GM19467 (cell line): ENCODE measurements at regions not wholly inside any gene's neighbourhood (a gene's known extent, or its start where the extent isn't known, plus 50 kb on each side); places are given as distances from the start of the nearest gene placed in this dataset.
"Not testable (repeated sequence)": the region's sequence is repeated elsewhere in the genome, so short reads cannot be mapped to it uniquely, and the experiment has no call there.

ENCODE experiments used
- ATAC-seq: cut with Tn5 transposase; IDR thresholded peaks from one replicate; pipeline ENCODE4 v1.9.1; 2021; ENCODE audit warnings: mild to moderate bottlenecking, moderate library complexity; ENCODE audit not compliant: unreplicated experiment

DNA sequence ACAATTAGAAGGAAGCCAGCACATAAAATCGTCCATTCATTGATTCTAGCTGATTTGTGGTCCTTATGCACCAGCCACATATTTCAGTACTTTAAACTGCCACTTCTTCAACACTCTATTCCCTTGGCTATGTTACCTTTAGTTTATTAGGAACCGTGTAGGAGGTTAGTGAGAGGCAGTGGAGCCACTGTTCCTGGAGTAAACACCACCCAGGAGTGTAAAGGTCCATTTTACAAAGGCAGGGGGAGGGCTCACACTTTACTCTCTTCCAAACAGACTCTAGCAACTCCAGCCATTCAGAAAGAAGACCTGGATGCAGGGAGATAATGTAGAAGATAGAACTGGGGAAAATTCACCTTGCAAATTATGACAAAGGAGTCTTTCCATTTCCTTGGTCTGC is 170.2 kb upstream of the RPS23 start:
- no peak for ATAC-seq

DNA sequence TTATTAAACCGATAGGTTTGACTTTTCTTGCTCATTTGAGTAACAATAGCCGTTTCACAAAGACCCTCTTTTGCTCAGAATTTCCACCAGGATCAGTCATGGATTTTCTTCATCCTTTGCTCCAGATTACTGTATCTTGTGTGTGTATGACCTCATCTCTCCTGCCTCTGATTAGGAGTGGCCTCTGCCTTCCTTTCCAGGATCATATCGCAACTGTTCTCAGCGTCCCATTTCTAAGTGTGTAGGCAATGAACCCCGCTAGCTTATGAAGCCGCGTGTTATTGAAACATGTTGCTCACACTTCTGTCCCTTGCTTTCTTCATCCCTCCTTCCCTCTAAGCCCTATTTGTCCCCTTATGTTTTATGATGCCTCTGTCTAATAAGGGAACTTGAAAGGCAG is 169.8 kb upstream of the RPS23 start:
- ATAC-seq = no peak

DNA sequence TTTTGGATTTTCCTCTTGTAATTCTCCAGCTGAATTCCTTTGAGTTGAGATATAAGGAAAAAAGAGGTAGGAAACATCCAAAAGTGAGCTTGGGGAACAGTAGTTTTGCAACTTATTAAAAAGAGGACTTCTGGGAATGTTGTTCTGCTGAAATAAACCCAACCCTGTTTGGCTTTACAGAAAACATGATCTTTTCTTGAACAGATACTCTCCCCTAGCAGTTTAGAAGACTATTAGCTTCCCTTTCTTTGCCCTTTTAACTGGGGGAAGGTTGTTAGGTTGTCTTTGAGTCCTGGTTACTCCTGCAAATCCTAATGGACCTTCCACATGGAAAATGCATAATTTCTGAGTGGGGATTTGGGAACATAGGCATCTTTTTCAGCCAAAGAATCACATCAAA is 168.7 kb upstream of the RPS23 start:
- ATAC-seq = no peak

DNA sequence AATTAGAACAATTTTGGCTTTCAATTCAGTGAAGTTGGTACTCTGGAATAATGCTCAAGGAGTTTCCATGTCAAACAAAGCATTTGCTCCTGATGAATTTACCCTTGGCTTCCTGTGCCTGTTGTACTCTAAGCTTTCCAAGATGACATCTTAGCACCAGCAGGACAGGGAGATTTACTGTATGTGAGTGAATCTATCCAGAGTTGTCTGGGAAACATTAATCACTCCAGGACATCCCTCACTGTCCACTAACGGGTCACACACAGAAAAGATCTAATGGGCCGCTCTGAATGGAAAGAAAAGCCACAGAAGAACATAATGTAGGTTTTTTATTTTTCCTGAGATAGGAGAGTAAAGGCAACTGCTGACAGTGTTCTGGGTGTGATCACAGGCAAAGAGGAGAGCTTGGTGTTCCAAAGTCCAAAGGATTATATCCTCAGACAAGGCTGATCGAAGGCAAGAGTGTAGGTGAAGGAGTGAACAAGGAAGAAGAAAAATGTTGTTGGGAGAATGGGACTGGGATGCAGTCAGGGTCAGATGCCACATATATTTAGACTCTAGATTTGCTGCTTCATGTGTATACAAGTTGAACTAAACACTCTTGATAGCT is 167.7 kb upstream of the RPS23 start:
- ATAC-seq = no peak

DNA sequence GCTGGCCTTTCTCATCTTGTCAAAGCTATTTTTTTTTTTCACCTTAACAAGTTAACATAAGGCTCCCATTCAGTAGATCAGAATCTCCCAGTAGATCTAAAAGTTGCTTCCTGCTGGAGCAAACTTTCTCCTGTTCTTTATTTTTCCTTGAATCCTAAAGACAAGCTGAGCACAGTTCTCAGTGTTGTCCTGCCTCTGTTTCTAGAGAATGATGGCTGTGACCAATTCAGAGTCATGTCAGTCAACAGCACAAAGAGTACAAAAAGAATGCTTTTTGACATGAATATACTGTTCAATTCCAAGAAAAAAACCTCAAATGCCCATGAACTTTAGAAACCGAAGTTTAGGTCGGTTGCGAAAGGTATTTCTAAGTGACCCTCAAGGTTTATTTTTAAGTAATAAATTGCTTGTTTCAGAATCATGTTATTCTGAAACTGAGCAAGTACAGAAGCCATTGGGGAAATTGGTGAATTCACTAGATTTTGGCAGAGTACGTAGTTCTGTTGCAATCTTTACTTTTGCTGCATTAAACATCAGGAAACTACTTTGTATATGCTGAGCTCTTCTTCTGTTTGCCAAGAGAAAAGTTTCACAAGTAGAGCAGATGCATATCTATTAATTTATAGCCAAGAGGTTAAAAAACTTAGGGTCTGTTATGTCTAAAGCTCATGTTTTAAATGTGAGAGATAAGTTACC is 161.7 kb upstream of the RPS23 start:
- no peak for ATAC-seq

DNA sequence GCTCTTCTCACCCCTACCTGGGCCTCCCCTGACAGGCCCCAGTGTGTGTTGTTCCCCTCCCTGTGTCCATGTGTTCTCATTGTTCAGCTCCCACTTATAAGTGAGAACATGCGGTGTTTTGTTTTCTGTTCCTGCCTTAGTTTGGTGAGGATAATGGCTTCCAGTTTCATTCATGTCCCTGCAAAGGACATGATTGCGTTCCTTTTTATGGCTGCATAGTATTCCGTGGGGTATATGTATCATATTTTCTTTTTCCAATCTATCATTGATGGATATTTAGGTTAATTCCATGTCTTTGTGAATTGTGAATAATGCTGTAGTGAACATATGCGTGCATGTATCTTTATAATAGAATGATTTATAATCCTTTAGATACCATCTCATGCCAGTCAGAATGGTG is 159.4 kb upstream of the RPS23 start:
- not testable (repeated sequence) for ATAC-seq

DNA sequence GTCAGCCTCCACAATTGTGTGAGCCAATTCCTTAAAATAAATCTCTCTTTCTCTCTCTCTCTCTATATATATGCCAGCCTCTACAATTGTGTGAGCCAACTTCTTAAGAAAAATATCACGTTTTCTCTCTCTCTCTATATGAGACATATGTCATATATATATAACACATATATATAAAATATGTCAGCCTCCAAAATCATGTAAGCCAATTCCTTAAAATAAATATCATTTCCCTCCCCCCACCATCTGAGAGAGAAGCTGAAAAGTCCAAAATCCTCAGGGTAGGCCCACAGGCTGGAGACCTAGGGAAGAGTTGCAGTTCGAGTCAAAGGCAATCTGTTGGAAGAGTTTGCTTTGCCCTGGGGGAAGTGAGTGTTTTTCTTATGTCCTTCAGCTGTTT is 158.1 kb upstream of the RPS23 start:
- no peak for ATAC-seq

DNA sequence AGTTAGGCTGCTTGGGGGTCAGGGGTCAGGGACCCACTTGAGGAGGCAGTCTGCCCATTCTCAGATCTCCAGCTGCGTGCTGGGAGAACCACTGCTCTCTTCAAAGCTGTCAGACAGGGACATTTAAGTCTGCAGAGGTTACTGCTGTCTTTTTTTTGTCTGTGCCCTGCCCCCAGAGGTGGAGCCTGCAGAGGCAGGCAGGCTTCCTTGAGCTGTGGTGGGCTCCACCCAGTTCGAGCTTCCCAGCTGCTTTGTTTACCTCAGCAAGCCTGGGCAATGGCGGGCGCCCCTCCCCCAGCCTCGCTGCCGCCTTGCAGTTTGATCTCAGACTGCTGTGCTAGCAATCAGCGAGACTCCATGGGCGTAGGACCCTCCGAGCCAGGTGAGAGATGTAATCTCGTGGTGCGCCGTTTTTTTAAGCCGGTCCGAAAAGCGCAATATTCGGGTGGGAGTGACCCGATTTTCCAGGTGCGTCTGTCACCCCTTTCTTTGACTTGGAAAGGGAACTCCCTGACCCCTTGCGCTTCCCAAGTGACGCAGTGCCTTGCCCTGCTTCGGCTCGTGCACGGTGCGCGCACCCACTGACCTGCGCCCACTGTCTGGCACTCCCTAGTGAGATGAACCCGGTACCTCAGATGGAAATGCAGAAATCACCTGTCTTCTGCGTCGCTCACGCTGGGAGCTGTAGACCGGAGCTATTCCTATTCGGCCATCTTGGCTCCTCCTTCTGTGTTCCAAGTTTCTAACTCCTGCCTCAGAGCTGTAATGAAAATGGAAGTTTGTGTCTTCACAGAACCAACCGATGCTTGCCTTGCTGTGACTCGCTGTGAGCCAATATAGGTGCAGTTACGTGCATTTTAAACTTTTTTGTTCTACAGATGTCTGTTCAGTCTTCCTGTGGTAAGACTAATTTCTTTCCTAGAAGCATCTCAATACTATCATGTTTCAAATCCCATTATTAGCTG is 156.8 kb upstream of the RPS23 start:
- ATAC-seq = not testable (repeated sequence)

DNA sequence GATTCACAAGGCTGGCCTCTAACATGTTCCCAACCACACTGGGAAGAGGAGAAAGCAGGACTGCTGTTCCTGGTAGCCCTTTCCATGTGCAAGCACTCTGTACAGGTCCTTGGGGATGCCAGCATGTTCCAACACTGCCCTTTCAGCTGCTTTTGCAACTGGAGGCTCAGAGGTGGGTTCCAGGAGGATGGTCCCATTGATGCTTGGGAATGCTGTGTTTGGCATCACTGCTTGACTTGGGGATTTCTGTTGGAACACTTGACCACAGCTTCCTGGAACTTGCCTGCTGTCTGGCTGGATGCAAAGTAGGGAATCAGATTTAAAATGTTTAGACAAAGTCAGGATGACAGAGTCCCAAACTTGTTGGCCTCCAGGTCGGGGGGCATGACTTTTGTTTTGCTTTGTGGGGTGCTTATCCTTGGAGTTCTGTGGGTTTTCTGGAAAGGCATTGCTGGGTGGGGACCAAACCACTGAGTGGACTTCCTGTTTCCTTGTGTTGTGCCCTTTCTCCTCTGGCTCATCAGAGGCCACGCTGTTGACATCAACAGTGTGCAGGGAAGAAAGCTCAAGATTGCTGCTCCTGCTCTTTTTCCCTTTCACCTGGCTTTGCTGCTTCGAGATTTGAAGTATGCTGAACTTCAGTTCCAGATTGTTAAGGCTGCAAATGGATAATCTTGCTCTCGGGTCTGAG is 148.5 kb upstream of the RPS23 start:
- no peak for ATAC-seq

DNA sequence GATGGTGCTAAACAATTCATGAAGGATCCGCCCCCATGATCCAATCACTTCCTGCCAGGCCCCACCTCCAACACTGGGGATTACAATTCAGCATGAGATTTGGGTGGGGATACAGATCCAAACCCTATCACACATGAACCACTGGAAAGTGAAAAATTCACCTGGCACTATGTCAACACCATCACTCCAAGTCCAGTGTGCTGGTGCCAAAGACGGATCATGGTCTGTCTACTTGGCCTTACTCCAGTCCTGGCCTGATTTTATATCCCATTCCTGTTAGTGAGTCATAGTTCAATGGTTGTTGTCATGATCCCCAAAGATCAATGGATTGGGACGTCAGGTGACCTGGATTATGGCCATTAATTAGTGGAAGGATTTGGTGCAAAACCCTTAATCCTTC is 147.4 kb upstream of the RPS23 start:
- no peak for ATAC-seq

DNA sequence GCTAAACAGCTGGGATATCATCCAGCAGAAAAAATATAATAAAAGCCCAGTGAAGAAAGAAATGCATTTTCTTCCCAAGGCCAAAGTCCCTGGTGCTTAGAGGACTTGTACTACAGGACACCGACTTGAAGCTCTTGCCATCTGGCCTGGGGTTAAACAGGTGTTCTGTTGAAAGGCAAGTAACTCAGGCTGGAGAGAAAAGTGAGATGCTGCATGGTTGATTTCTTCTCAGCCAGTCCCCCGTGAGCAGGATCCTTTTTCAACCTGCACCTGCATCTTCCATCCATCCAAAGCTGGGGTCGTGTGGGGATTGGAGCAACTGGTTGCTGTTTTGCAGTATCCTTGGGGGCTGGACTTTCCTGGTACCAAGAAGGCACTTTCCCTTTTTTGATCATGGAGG is 146.1 kb upstream of the RPS23 start:
- ATAC-seq = no peak

DNA sequence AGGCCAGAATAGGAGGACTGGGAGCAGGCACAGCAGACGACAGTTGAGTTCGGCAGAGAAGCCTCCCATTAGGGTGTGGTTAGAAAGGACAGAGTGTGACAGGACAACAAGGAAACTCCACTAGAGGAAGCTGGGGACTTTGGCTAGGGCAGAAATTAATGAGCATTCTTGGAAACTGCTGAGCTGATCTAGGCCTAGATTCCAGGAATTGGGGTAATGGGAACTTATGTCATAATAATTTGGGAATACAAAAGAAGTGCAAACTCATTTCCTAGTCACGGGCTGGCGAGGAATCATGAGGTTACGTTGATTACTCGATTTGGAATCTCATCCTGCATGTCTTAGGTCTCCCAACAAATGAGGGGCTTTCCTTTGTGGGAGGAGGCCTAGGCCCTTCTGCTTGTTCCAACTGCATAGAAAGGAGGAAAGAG is 144.6 kb upstream of the RPS23 start:
- no peak for ATAC-seq

DNA sequence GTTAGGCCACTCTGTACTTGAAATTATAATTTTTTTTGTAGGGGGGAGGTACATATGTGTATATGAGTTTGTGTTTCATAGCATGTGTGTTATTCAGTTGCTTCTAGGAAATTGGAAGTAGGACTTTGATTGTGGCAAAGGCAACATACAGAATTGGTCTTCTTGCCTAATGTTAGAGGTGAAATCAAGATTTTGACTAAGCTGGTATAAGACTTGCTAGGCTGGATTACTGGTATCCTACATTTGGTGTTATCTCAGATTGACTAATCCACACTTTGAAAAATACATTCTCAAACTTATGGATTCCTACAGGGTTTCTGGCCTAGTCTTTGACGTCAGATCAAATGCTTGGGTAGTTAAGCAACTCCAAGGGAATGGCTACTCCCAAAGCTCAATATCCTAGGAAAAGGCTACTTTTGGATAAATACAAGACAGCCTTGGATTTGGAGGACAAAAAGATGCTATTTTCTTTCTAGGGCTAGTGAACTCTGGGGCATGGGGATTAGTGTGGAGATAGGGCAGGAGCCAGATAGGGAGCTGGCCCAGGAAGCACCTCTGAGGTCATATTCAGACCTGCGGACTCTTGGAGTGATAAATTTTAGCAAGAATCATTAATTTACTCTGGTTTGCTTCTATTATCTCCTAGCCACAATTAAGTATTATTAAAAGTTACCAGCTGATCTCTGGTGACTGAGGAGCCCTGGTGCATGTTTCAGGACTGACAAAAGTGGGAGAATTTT is 144.0 kb upstream of the RPS23 start:
- no peak for ATAC-seq

DNA sequence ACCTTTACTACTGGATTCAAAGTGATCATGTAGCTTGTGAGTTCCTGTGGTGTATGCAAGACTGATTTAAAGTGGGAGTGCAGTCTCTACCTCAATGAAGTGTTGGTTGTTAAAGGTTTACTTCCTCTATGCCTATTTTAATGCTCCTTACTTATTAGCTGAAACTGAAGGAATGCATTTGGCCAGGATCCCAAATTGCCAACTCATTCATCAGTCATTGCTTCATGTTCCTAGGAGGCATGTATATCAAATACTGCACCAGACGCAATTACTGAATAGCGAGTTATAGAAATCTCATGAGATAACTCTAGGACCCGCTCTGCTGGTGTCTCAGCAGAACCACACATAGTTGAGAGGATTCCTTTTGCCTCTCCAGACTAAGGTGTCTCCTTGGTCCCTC is 143.0 kb upstream of the RPS23 start:
- ATAC-seq = no peak

DNA sequence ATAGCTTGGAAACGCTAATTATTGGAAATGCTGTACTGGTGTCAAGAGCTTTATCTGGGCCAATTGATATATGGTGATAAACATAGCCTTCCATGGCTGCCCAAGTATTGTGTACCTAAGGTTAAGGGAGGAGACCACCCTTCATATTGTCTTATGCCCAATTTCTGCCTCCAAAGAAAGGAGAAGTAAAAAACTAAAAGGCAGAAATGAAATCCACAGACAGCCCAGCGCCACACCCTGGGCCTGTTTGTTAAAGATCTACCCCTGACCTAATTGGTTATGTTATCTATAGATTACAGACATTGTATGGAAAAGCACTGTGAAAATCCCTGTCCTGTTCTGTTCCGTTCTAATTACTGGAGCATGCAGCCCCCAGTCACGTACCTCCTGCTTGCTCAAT is 142.4 kb upstream of the RPS23 start:
- ATAC-seq = not testable (repeated sequence)

DNA sequence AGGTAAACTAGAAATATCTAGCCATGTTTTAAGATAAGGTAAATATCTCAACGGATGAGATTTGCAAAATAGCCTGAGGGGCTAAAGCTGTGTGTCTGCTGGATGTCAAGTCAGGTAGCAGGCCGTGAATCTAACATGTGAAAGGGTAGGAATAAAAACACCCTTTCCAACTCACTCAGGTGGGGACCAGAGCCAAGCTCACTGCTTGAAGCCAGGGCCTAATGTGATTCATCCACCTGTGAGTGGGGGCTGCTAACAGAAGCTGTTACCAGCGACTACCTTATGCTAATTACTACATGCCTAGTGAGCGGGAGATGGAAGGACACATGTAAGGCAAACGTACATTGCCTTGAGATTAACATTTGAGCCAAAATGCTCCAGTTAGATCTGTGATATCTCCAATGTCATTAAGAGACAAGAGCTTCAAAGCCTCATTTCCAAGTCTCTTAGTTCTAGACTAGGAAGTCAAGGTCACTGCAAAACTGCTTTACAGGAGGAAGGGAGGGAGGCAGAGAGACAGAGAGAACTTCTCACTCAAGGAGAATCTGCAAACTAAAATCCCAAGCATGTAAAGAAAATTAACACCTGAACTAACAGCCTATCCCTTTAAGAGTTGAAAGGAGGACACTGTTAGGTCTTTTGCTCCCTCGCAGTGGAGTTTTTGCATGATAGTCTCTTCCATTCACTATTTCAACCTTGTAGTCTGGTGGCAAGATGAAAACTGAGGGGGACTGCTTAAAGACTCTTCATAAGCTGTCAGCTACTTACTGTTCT is 141.6 kb upstream of the RPS23 start:
- ATAC-seq = no peak

DNA sequence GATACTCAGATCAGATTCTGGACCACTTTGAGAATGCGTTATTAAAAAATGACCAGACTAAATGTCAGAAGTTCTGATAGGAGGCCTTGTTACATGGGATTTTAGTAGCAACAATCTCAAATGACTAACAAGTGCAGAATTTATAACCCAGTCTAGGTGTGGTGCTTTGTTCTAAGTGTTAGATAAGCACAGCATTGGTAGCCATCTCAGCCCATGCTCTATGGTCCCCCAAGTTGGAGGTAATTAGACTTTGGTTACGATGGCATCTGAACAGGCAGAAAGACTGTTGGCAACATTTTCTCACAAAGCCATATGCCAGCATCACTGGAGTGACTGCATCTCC is 140.4 kb upstream of the RPS23 start:
- ATAC-seq = no peak

DNA sequence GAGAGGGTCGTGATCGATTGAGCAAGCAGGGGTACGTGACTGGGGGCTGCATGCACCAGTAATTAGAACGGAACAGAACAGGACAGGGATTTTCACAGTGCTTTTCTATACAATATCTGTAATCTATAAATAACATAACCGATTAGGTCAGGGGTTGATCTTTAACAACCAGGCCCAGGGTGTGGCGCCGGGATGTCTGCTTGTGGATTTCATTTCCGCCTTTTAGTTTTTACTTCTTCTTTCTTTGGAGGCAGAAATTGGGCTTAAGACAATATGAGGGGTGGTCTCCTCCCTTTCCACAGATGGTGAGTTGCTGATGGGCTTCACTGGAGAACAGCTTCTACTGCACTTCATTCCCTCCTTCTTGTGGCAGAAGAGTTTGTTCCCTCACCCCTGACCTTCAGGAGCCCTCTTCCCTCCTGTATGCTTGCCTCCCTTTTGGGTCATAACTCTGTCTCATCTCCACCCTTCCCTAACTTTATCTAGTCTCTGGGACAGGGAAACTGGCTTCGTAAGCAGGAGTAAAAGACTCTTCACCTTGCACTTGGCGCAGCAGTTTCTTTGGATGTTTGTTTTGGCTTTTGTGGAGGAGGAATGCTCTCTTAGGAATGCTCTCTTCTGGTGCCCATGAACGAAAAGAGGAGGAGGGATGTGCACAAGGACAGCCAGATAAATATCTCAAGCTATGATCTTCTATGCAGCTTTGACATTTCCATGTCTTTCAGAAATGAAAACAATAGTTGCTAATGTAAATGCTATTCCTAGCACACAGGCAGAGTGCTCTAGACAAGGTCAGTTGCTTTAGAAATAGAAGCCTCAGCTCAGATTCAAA is 139.8 kb upstream of the RPS23 start:
- no peak for ATAC-seq

DNA sequence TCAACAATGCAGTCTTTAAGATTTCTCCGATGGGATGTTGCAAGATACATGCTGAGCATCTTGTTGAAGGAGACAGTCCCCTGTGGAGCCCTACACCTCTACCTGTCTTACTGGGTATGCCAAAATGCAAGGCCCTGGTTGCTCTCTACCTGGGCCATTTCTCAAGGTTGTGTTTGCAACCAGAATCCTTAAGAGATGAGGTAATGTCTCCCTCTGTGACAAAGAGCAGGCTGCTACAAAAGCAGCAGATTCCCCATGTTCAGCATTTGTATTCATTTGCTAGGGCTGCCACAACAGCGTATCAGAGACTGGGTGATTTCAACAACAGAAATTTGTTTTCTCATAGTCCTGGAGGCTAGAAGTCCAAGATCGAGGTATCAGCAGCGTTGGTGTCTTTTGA is 138.4 kb upstream of the RPS23 start:
- no peak for ATAC-seq
